Tibial nerve (tissue), 4 donors: ENCODE measurements at regions not wholly inside any gene's neighbourhood (a gene's known extent, or its start where the extent isn't known, plus 50 kb on each side); places are given as distances from the start of the nearest gene placed in this dataset.
A peak's percentile ranks its signal among the peaks of the same experiment; 100 is the strongest.

ENCODE experiments used
- DNase-seq, 2 donors: peaks; one replicate each; pipeline ENCODE4 v3.0.0-alpha.2; 2019; ENCODE audit warnings: low spot score in 2 of 2
- H3K27ac ChIP-seq, 4 donors: fragments of 200-600 bp; sonication (generic) in 3 of 4; one replicate each; pipeline ENCODE4 v1.5.1; 2017 to 2019; ENCODE audit warnings: mild to moderate bottlenecking in 1 of 4
- H3K27me3 ChIP-seq, 2 donors: fragments of 200-600 bp; sonication (generic) in 1 of 2; one replicate each; pipeline versions ENCODE4 v1.5.1 to v1.6.0; 2017 to 2019
- H3K36me3 ChIP-seq, 3 donors: fragments of 200-600 bp; sonication (generic); one replicate each; pipeline ENCODE4 v1.5.1; 2018 to 2019
- H3K4me1 ChIP-seq, 4 donors: fragments of 200-600 bp; sonication (generic) in 3 of 4; one replicate each; pipeline ENCODE4 v1.5.1; 2017 to 2019
- H3K4me3 ChIP-seq, 4 donors: fragments of 200-600 bp; sonication (generic) in 3 of 4; one replicate each; pipeline ENCODE4 v1.5.1; 2017 to 2019; ENCODE audit warnings: mild to moderate bottlenecking in 1 of 4, moderate library complexity in 1 of 4
- H3K9me3 ChIP-seq, 4 donors: fragments of 200-600 bp; sonication (generic) in 3 of 4; one replicate each; pipeline ENCODE4 v1.5.1; 2017 to 2019
- EP300 ChIP-seq, 2 donors: sonication (generic); formaldehyde crosslinking; IDR thresholded peaks; one replicate each; pipeline ENCODE4 v1.6.1; 2017; ENCODE audit warnings: antibody characterized with exemption in 2 of 2, mild to moderate bottlenecking in 1 of 2
- POLR2A ChIP-seq, 2 donors: fragments of 450-650 bp; IDR thresholded peaks; one replicate each; pipeline ENCODE4 v1.6.1; 2017; ENCODE audit warnings: antibody characterized with exemption in 2 of 2, mild to moderate bottlenecking in 2 of 2, moderate library complexity in 2 of 2
- WGBS, 2 donors: methylation state at CpG; one replicate each; pipeline ENCODE4 v1.1.5; 2018; 5-methylcytosine and 5-hydroxymethylcytosine counted together
- TF ChIP-seq, protein P1 (sequence below), 5 experiments: fragments of 200-600 bp in 3 of 5; fragments of 450-650 bp in 2 of 5; sonication (generic) in 3 of 5; IDR thresholded peaks; one replicate each; pipeline ENCODE4 v1.5.1; 2016 to 2019; ENCODE audit warnings: antibody characterized with exemption in 5 of 5, mild to moderate bottlenecking in 3 of 5, moderate library complexity in 2 of 5

DNA sequence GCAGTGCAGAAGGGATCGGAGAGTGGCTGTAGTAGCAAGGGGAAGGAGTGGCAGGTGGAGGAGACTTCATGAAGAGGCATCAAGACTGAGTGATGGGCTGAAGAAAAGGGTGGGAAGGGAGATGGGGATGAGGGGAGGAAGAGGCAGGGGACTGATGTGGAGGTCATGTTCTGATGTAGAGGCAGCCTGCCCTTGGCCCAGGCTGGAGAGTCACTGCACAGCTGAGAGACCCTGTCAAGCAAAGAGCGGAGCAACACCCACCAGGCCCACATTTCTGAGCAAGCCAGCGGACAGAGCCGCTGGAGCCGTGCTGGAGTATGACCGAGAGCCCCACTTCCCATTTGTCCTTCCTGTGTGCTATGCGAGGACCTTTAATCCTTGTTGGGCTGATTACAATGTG, 501.6 kb upstream of the MKI67 start:
- 77 to 91% methylated on average over 7 of the region's 7 CpGs for WGBS, 2 donors
- no peak for DNase-seq

DNA sequence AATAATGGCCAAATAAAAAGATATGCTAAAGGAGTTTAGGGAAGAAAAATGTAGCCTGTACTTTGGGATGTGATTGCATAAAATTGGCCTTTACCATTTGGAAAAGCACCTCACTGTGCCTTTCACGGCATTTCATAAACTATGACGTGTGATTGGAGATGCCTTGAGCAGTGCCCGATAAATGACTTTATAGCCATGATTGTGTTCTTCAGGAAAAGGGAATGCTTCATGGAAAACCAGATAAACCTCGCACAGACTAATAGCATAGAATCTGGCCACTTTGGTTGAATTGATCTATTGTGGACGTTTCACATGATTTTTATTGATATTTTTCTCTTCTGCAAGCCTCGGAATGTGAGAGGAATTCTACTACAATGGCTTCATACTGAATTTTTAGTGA, 502.0 kb upstream of the MKI67 start:
- Histone ChIP-seq H3K4me1 (peaks cover 0 to 13% (median 0%) of the 10 kb centered on the region in 4 donors), H3K4me3 (no peak overlapping the region), H3K27me3 (no peaks in the 10 kb centered on the region), H3K36me3 (no peaks in the 10 kb centered on the region), H3K9me3 (no peaks in the 10 kb centered on the region), H3K27ac (no peak overlapping the region)
- TF ChIP-seq EP300 (IDR thresholded peaks at IDR 0.05) (no peak), POLR2A (IDR thresholded peaks at IDR 0.05) (no peak)
- TF ChIP-seq, protein P1, sequence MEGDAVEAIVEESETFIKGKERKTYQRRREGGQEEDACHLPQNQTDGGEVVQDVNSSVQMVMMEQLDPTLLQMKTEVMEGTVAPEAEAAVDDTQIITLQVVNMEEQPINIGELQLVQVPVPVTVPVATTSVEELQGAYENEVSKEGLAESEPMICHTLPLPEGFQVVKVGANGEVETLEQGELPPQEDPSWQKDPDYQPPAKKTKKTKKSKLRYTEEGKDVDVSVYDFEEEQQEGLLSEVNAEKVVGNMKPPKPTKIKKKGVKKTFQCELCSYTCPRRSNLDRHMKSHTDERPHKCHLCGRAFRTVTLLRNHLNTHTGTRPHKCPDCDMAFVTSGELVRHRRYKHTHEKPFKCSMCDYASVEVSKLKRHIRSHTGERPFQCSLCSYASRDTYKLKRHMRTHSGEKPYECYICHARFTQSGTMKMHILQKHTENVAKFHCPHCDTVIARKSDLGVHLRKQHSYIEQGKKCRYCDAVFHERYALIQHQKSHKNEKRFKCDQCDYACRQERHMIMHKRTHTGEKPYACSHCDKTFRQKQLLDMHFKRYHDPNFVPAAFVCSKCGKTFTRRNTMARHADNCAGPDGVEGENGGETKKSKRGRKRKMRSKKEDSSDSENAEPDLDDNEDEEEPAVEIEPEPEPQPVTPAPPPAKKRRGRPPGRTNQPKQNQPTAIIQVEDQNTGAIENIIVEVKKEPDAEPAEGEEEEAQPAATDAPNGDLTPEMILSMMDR (IDR thresholded peaks at IDR 0.05), result no peak
- DNase-seq, result no peak
- WGBS, 2 donors, result 47 to 57% methylated on average over 6 of the region's 6 CpGs

More for the DNA sequence above, 501.6 kb upstream of the MKI67 start:
- H3K27ac ChIP-seq, result no peak overlapping the region
- peaks cover 0 to 13% (median 0%) of the 10 kb centered on the region in 4 donors for H3K4me1 ChIP-seq
- TF ChIP-seq POLR2A (IDR thresholded peaks at IDR 0.05) (no peak), EP300 (IDR thresholded peaks at IDR 0.05) (no peak)
- TF ChIP-seq, protein P1 (IDR thresholded peaks at IDR 0.05), result no peak
- no peaks in the 10 kb centered on the region for H3K9me3 ChIP-seq
- no peaks in the 10 kb centered on the region for H3K27me3 ChIP-seq
- H3K4me3 ChIP-seq, result no peak overlapping the region
- H3K36me3 ChIP-seq, result no peaks in the 10 kb centered on the region

DNA sequence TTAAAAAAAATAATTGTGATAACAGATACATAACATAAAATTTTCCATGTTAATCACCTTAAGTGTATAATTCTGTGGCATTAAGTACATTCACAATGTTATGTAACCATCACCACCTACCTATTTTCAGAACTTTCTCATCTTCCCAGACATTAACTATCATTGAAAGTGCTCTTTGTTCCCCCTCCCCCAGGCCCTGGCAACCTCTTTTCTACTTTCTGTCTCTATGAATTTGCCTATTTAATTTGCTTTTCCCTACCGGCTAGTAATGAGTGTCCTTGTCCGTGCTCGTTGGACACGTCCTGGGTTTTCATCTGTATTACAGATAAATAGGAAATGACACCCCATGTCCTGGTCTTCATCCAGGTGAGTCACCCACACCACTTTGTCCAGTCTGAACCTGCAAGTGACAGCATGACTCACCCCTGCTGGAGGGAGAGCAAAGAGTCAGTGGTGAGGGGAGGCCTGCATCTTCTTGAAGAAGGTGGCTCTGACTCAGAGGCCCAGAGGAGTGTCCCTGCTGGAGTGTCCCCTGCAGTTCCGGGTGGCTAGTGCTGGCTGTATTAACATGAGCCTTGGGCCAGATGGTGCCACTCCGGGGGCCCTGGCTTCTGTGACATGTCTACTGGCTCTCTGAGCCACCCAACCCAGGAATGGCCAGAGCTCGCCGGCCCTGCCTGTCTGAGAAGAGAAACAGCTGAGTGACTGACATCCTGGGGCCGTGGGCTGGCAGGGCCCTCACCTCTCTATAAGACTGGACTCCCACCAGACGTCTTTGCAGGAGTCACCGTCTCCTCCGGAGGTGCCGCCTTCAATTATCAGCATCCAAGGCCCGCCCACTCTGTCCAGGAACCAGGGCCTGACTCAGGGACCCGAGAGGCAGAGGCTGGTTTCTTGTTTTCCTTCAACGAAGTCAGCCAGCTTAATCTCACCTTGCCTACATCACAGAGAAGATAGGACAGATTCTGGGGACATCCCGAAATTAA, 503.2 kb upstream of the MKI67 start:
- H3K4me3 ChIP-seq, result no peak overlapping the region
- no peak overlapping the region for H3K27ac ChIP-seq

DNA sequence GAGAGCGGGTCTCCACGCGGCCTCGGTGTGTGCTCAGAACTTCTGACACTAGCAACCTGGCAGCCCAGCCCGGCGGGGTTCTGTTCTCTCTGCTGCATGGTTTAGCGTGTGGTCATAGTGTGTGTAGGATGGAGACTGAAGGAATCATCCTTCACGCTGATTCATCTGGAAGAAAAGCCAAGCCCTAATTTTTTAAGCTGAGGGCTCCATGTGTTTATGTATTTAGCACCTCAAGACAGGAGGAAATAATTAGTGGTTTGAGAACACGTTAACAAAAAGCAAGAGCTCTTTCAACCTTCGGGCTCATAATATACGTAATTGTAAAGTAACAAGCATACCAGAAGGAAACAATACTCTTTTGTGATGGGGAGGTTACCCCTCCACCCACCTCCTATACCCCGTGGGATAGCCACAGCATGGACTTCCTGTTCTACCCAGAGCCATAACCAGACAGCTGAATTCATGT, 504.6 kb upstream of the MKI67 start:
- no peak for DNase-seq
- Histone ChIP-seq H3K27ac (no peak overlapping the region), H3K9me3 (no peaks in the 10 kb centered on the region), H3K4me3 (no peak overlapping the region), H3K27me3 (no peaks in the 10 kb centered on the region), H3K4me1 (peaks cover 0 to 13% (median 0%) of the 10 kb centered on the region in 4 donors), H3K36me3 (no peaks in the 10 kb centered on the region)
- 45 to 46% methylated on average over 12 of the region's 12 CpGs for WGBS, 2 donors
- TF ChIP-seq, protein P1 (IDR thresholded peaks at IDR 0.05), result no peak
- TF ChIP-seq EP300 (IDR thresholded peaks at IDR 0.05), result no peak
- no peak for TF ChIP-seq POLR2A (IDR thresholded peaks at IDR 0.05)

More for the DNA sequence above, 503.2 kb upstream of the MKI67 start:
- H3K36me3 ChIP-seq, result no peaks in the 10 kb centered on the region
- peaks cover 0 to 13% (median 0%) of the 10 kb centered on the region in 4 donors for H3K4me1 ChIP-seq
- no peaks in the 10 kb centered on the region for H3K9me3 ChIP-seq
- TF ChIP-seq, protein P1 (IDR thresholded peaks at IDR 0.05), result no peak
- TF ChIP-seq POLR2A (IDR thresholded peaks at IDR 0.05) (no peak), EP300 (IDR thresholded peaks at IDR 0.05) (no peak)
- DNase-seq, result no peak
- WGBS, 2 donors, result 83 to 86% methylated on average over 13 to 17 of the region's 17 CpGs
- H3K27me3 ChIP-seq, result no peaks in the 10 kb centered on the region

DNA sequence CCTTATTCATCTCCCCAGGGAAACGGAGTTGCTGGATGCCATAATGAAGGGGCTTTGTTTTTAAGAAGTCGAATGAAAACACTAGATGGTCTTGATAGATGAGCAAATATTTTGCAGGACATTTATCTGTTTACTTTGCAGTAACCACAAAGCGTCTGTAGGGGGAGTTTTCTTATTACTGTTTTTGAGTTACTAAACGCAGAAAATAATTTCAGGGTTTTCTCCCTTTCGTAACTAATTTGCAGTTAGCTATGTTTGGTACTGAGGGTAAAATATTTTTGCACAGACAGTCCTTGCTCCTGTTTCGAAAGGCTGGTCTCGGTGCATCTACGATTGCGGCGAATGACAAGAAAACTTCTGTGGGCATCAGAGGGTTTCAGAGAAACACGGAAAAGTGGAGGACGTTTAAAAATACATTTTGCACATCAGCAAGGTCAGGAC, 505.6 kb upstream of the MKI67 start:
- TF ChIP-seq, protein P1 (IDR thresholded peaks at IDR 0.05), result peak; percentile 29 to 65 (median 42)
- TF ChIP-seq POLR2A (IDR thresholded peaks at IDR 0.05), result no peak
- no peaks in the 10 kb centered on the region for H3K36me3 ChIP-seq
- H3K4me1 ChIP-seq, result peaks cover 0 to 13% (median 0%) of the 10 kb centered on the region in 4 donors
- WGBS, 2 donors, result 33 to 46% methylated on average over 12 of the region's 12 CpGs
- H3K27ac ChIP-seq, result no peak overlapping the region
- no peaks in the 10 kb centered on the region for H3K27me3 ChIP-seq
- no peak overlapping the region for H3K4me3 ChIP-seq
- DNase-seq, result peak in 1 of 2 donors; percentile 80
- H3K9me3 ChIP-seq, result no peaks in the 10 kb centered on the region
